ENCODE measurements at regions not wholly inside any gene's neighbourhood (a gene's known extent, or its start where the extent isn't known, plus 50 kb on each side); places are given as distances from the start of the nearest gene placed in this dataset.

- Histone ChIP-seq H3K14ac (replicated peaks; ENCODE audit: low read depth, low read length) (no peak overlapping the region), H3K9ac (ENCODE audit: low read depth, low read length) (no peak overlapping the region), H3K9me1 (ENCODE audit: insufficient read depth, low read length) (no peaks in the 10 kb centered on the region), H2AK5ac (ENCODE audit: low read depth, low read length) (no peak overlapping the region), H3K4me2 (ENCODE audit: low read depth, low read length) (no peak overlapping the region), H3K18ac (ENCODE audit: low read depth, low read length) (no peak overlapping the region), H4K5ac (ENCODE audit: low read depth, low read length) (no peak overlapping the region), H4K8ac (ENCODE audit: low read depth in 2 of 2, low read length in 2 of 2) (no peak overlapping the region), H2AK9ac (replicated peaks; ENCODE audit: low read depth, low read length, poor library complexity) (no peak overlapping the region), H2AFZ (replicated peaks; ENCODE audit: low read length, poor library complexity) (no peak overlapping the region), H3K27ac (ENCODE audit: insufficient read depth, low read length) (no peak overlapping the region), H3K4ac (ENCODE audit: low read depth, low read length) (no peak overlapping the region), H2BK120ac (ENCODE audit: low read depth, low read length) (no peak overlapping the region), H2BK5ac (ENCODE audit: low read depth, low read length, poor library complexity, severe bottlenecking) (no peak overlapping the region), H3K36me3 (ENCODE audit: control insufficient read depth, insufficient read depth, low read length) (no peaks in the 10 kb centered on the region), H2BK20ac (ENCODE audit: low read depth, low read length) (no peak overlapping the region), H4K91ac (ENCODE audit: insufficient read depth, low read depth, low read length) (no peak overlapping the region), H4K20me1 (ENCODE audit: insufficient read depth, low read length) (no peaks in the 10 kb centered on the region), H3K79me1 (ENCODE audit: low read depth in 1 of 2, low read length in 2 of 2) (no peaks in the 10 kb centered on the region), H2BK15ac (ENCODE audit: low read depth, low read length) (no peak overlapping the region), H3K56ac (ENCODE audit: extremely low read depth, insufficient read depth, low read length) (no peak overlapping the region), H3K23ac (ENCODE audit: low read depth, low read length) (no peak overlapping the region), H3K4me3 (ENCODE audit: insufficient read depth, low read depth, low read length) (no peak overlapping the region), H3K9me3 (ENCODE audit: control insufficient read depth, insufficient read depth, low read length) (peaks cover 5% of the 10 kb centered on the region), H3K4me1 (ENCODE audit: control insufficient read depth, insufficient read depth, low read length) (no peaks in the 10 kb centered on the region), H3K27me3 (ENCODE audit: control insufficient read depth, insufficient read depth, low read length) (no peaks in the 10 kb centered on the region)
- in situ Hi-C loops (cut with MboI; ENCODE audit: low sequenced_read_pairs) (no loop called here), intact Hi-C loops (cut with micrococcal nuclease) (no loop called here), dilution Hi-C loops (cut with HindIII; ENCODE audit: low sequenced_read_pairs, unreplicated experiment) (no loop called here)
- DNase-seq (no peak), ATAC-seq (ENCODE audit: low read depth) (no peak)
- POLR2A ChIA-PET (ENCODE audit: unreplicated experiment): no interaction called here
- no TSS peak for BruUV-seq (replicated peaks)
- no peak for TF ChIP-seq RAD21 (IDR thresholded peaks at IDR 0.05; ENCODE audit: low read length)
- TF ChIP-seq USF2 (IDR thresholded peaks at IDR 0.05; ENCODE audit: low read depth, low read length): no peak
- TF ChIP-seq RCOR1 (IDR thresholded peaks at IDR 0.05; ENCODE audit: insufficient replicate concordance, low read length): no peak
- CTCF ChIA-PET: no interaction called here
These were observed 775.4 kb downstream of the STPG2 start for GRCh38 chr4:97367878-97368277.
